VCaP (cell line): ENCODE measurements at regions not wholly inside any gene's neighbourhood (a gene's known extent, or its start where the extent isn't known, plus 50 kb on each side); places are given as distances from the start of the nearest gene placed in this dataset.
A peak's percentile ranks its signal among the peaks of the same experiment; 100 is the strongest.

Experiments
- H3K27ac ChIP-seq: fragments of 450-650 bp; 2 replicates; pipeline ENCODE4 v1.5.1; 2017
- CTCF ChIP-seq: fragments of 450-650 bp; conservative IDR thresholded peaks from 2 replicates; pipeline ENCODE4 v1.5.1; 2017; ENCODE audit warnings: mild to moderate bottlenecking, moderate library complexity

GRCh38 chr20:11976966-11977365, 59.3 kb downstream of the BTBD3 start:
- no peak for TF ChIP-seq CTCF

GRCh38 chr20:11978496-11978895, 60.8 kb downstream of the BTBD3 start:
- no peak for TF ChIP-seq CTCF
- no peak overlapping the region for H3K27ac ChIP-seq

More at GRCh38 chr20:11976966-11977365, 59.3 kb downstream of the BTBD3 start:
- no peak overlapping the region for H3K27ac ChIP-seq

- no peak overlapping the region for H3K27ac ChIP-seq
Observed at GRCh38 chr20:11979306-11979990, 61.8 kb downstream of the BTBD3 start.

GRCh38 chr20:11980263-11980662, 62.6 kb downstream of the BTBD3 start:
- no peak overlapping the region for H3K27ac ChIP-seq
- no peak for TF ChIP-seq CTCF

More at GRCh38 chr20:11979306-11979990, 61.8 kb downstream of the BTBD3 start:
- no peak for TF ChIP-seq CTCF

- TF ChIP-seq CTCF = no peak
- peak overlapping the region; percentile 43; the same call in 1 of the 2 replicates for H3K27ac ChIP-seq
Observed at GRCh38 chr20:11981366-11981947, 63.8 kb downstream of the BTBD3 start.

GRCh38 chr20:11982289-11982954, 64.7 kb downstream of the BTBD3 start:
- H3K27ac ChIP-seq = peak overlapping the region; percentile 43
- no peak for TF ChIP-seq CTCF

- no peak for TF ChIP-seq CTCF
Observed at GRCh38 chr20:11982955-11983470, 65.3 kb downstream of the BTBD3 start.

More at GRCh38 chr20:11982955-11983470, 65.3 kb downstream of the BTBD3 start:
- peak overlapping the region; percentile 43 for H3K27ac ChIP-seq
